GM19240 (cell line): ENCODE measurements at regions not wholly inside any gene's neighbourhood (a gene's known extent, or its start where the extent isn't known, plus 50 kb on each side); places are given as distances from the start of the nearest gene placed in this dataset.

ENCODE experiments used
- DNase-seq: peaks from one replicate; pipeline ENCODE4 v3.0.0; 2011; ENCODE audit warnings: low spot score; ENCODE audit not compliant: insufficient read length

DNA sequence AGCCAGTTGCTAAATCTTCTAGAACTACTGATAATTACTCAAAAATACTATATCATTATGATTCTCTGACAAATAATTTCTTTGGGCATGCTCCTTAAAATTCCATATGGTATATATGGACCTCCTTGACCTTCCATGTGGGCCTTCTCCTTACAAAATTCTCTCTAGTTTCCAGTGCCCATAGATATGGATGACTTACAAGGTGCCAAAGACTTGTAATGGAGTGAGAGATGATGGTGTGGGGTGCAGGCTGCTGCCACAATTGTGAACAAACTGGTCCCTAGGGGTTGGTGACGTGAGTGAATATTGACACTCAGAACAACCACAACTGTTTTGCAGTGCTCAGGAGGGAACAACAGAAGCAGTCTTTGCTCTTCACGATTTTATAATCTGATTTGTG, 378.9 kb downstream of the SNAPC1 start:
- DNase-seq, result no peak

- DNase-seq, result no peak
Observed at GRCh38 chr14:62143245-62143644, 381.0 kb downstream of the SNAPC1 start.

- DNase-seq, result no peak
Observed at GRCh38 chr14:62144863-62145262, 382.6 kb downstream of the SNAPC1 start.

DNA sequence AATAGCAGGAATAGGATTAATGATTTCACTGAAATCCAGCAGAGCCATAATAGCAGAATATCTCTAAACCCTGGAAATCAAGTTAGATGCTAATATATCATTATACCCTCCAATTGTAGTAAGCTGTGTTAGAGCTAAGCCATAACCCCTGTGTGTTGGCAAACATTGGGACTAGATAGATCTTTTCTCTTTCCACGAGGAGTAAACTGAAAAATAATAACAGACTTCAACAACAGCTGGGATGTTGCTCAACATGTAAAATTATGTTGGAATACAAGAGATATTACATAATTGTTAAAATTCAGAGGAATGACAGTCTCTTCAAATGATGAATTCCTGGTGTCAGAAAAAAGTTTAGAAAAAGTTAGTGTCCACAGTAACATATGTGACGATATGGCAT, 383.8 kb downstream of the SNAPC1 start:
- no peak for DNase-seq

GRCh38 chr14:62156052-62156451, 393.8 kb downstream of the SNAPC1 start:
- no peak for DNase-seq

DNA sequence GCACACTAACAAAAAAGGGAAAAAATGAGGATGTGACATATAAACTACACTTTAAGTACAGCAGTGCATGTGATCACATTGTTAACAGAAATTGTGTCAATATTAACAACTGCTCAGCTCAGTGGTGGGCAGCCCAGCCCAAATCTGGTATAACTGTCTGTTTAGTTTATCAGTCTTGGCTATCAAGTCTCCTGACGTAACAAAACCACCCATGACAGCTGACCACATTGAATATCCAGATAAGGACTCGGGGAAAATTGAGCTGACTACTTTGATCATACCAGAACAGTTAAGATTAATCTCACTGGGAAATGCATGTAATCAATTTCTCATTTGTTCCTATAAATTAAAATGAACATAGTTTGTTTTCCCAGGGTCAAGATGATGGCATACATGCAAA, 396.6 kb downstream of the SNAPC1 start:
- no peak for DNase-seq

- no peak for DNase-seq
Observed at GRCh38 chr14:62159314-62159713, 397.1 kb downstream of the SNAPC1 start.

GRCh38 chr14:62162998-62163589, 400.9 kb downstream of the SNAPC1 start:
- no peak for DNase-seq

- DNase-seq, result no peak
Observed at GRCh38 chr14:62168564-62169155, 406.4 kb downstream of the SNAPC1 start.

DNA sequence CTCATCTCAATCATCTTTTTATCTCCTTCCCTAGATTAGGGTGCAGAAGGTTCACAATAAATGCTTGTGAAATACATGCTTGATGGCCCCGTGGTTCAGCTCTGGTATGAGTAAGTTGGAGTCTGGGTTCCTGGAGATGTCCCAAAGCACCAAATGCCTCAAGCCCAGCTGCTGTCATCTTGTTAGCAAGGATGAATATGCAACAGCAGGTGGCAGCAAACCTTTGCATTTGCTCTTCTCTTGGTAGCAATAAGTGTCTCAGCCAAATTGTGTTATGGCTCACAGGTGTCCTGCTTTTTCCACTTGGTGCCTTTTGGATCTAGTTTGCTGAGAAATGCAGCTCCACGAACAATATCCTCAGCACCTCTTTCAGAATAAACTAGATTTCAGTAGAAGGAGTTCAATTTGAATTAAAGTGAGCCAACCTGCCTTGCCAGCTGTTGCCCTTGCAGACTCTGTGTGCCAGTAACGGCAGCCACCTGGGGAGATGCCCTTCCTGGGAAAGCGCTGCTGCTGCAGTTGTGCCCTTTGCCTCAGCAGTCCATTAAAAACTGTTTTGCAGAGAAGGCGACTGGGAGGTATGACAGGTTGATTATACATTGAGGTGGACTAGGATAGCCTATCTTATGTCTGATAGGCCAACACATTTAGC, 417.3 kb downstream of the SNAPC1 start:
- DNase-seq, result peak; percentile 15

DNA sequence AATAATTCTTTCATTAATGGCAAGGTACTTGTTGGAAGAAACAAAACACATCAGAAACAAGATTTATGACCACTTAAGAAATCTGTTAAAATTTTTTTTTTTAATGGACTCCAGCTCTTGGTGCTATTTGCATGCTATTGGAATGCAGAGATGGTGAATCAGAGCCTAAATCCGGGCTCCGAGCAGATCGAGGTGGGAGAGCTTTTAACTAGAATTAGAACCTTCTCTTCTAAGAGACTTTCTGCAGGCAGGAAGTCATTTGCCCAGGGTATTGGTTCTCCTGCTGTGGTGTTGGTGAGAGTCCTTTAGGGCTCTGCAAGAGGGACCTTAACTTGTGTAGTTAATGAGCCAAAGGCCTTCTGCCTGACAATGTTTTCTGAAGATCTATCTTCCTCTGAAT, 419.4 kb downstream of the SNAPC1 start:
- no peak for DNase-seq

GRCh38 chr14:62185078-62185477, 422.9 kb downstream of the SNAPC1 start:
- no peak for DNase-seq

- DNase-seq, result no peak
Observed at GRCh38 chr14:62187265-62187664, 425.0 kb downstream of the SNAPC1 start.

GRCh38 chr14:62189698-62190097, 427.5 kb downstream of the SNAPC1 start:
- no peak for DNase-seq

GRCh38 chr14:62206456-62206855, 444.2 kb downstream of the SNAPC1 start:
- no peak for DNase-seq

GRCh38 chr14:62209287-62209899, 447.2 kb downstream of the SNAPC1 start:
- DNase-seq, result no peak

GRCh38 chr14:62213516-62213915, 451.3 kb downstream of the SNAPC1 start:
- DNase-seq, result no peak

- no peak for DNase-seq
Observed at GRCh38 chr14:62216121-62216520, 453.9 kb downstream of the SNAPC1 start.

DNA sequence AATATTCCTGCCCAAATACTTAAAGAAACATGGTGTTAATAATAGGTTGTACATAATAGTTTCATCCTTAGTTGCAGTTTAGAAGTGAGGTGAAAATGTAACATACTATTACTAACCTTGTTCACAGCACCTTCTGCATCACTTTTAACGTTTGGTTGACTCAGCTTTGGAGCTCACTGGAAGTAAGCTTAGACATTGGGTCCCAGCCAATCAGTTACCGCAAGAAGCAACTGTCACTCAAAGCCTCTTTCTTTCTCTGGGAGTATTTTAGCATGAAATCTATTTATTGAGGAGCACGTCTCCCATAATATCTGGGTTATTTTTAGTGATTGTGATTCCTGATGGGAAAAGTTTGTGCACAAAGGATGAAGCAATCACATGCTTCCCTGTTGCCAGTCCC, 472.6 kb downstream of the SNAPC1 start:
- DNase-seq, result no peak

DNA sequence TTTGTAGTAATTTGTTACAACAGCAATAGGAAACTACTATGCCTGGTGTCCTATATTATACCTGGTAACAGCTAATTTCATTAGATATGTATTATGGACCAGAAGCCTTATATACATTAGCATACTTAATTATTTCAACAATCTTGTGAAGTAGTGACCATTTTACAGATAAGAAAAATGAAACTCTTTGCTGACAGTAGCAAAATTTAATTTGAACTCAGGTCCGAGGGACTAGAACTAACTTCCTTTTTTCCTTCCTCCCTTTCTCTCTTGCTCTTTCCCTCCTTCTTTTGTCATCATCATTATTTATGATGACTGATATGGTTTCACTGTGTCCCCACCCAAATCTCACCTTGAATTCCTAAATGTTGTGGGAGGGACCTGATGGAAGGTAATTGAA, 482.0 kb downstream of the SNAPC1 start:
- no peak for DNase-seq

- DNase-seq, result no peak
Observed at GRCh38 chr14:62247266-62247665, 485.0 kb downstream of the SNAPC1 start.

- DNase-seq, result no peak
Observed at GRCh38 chr14:62251237-62251636, 489.0 kb downstream of the SNAPC1 start.

GRCh38 chr14:62253171-62253570, 491.0 kb downstream of the SNAPC1 start:
- DNase-seq, result no peak
